Lung (tissue), 11 donors: ENCODE measurements at regions not wholly inside any gene's neighbourhood (a gene's known extent, or its start where the extent isn't known, plus 50 kb on each side); places are given as distances from the start of the nearest gene placed in this dataset.

Experiments used
- ATAC-seq: fragments of 200-7000 bp; cut with Tn5 transposase; one replicate; pipeline ENCODE4 v1.9.1; 2020; ENCODE audit warnings: moderate number of reproducible peaks; ENCODE audit not compliant: insufficient read depth, low FRiP score
- DNase-seq, 3 donors: peaks; one replicate each; pipeline ENCODE4 v3.0.0-alpha.2; 2013 to 2017
- H3K27ac ChIP-seq, 2 donors: one replicate each; pipeline ENCODE4 v1.5.1; 2013; ENCODE audit warnings: mild to moderate bottlenecking in 2 of 2, moderate library complexity in 2 of 2, control low read depth in 1 of 2, inconsistent platforms in 1 of 2, low read depth in 1 of 2, low read length in 1 of 2
- H3K27me3 ChIP-seq, 3 donors: one replicate each; pipeline ENCODE4 v1.5.1; 2013; ENCODE audit warnings: low read length in 2 of 3; ENCODE audit not compliant: control insufficient read depth in 3 of 3, insufficient read depth in 3 of 3
- H3K36me3 ChIP-seq, 4 donors: one replicate each; pipeline ENCODE4 v1.5.1; 2013; ENCODE audit warnings: low read length in 4 of 4, mild to moderate bottlenecking in 1 of 4, moderate library complexity in 1 of 4; ENCODE audit not compliant: control insufficient read depth in 4 of 4, insufficient read depth in 4 of 4
- H3K4me1 ChIP-seq, 5 donors: one replicate each; pipeline ENCODE4 v1.5.1; 2013; ENCODE audit warnings: low read length in 5 of 5, mild to moderate bottlenecking in 2 of 5, moderate library complexity in 1 of 5; ENCODE audit not compliant: control insufficient read depth in 5 of 5, insufficient read depth in 5 of 5
- H3K4me3 ChIP-seq: one replicate; pipeline ENCODE4 v1.5.1; 2013; ENCODE audit warnings: mild to moderate bottlenecking, control low read depth, moderate library complexity
- H3K9ac ChIP-seq, 2 donors: one replicate each; pipeline ENCODE4 v1.5.1; 2013; ENCODE audit warnings: low read length in 2 of 2, control low read depth in 1 of 2; ENCODE audit not compliant: insufficient read depth in 1 of 2
- H3K9me3 ChIP-seq, 4 donors: one replicate each; pipeline ENCODE4 v1.5.1; 2013; ENCODE audit warnings: low read length in 3 of 4, mild to moderate bottlenecking in 1 of 4, moderate library complexity in 1 of 4; ENCODE audit not compliant: control insufficient read depth in 4 of 4, insufficient read depth in 3 of 4
- WGBS, 2 donors: extraction: QIAGEN DNeasy Blood & Tissue Kit; methylation state at CpG; one replicate each; pipeline ENCODE4 v1.1.7; 2013; 5-methylcytosine and 5-hydroxymethylcytosine counted together
- TF ChIP-seq, protein P1 (sequence below): IDR thresholded peaks from 2 replicates; pipeline ENCODE4 v1.5.1; 2012; ENCODE audit warnings: mild to moderate bottlenecking; ENCODE audit errors: control extremely low read depth, extremely low read depth
- donor health status: control.
- donor health status: control.
- donor health status: Bipolar disorder and iron deficiency.
- donor health status: healthy.
- donor health status: DM: yes; HTN: yes; CAD: no.

DNA sequence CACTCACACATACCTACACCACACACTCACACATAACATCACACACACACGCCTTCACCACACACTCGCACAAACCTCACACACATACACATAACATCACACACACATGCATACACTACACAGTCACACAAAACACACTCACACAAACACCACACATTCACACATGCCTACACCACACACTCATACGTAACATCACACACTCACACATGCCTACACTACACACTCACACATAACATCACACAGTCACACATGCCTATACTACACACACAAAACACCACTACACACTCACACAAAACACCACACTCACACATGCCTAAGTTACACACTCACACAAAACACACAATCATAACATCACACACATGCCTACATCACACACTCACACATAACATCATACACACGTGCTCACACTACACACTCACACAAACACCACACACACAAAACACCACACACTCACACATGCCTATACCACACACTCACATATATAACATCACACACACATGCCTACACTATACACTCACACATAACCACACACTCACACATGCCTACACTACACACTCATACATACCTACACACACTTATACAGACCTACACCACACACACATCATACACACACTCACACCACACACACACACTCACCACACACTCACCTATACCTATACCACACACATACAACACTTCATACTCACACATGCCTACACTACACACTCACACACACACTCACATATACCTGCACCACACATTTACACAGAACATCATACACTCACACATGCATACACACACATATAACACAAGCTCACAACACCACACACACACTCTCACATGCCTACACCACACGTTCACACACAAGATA lies 383.5 kb downstream of the C6orf118 start:
- TF ChIP-seq, protein P1, sequence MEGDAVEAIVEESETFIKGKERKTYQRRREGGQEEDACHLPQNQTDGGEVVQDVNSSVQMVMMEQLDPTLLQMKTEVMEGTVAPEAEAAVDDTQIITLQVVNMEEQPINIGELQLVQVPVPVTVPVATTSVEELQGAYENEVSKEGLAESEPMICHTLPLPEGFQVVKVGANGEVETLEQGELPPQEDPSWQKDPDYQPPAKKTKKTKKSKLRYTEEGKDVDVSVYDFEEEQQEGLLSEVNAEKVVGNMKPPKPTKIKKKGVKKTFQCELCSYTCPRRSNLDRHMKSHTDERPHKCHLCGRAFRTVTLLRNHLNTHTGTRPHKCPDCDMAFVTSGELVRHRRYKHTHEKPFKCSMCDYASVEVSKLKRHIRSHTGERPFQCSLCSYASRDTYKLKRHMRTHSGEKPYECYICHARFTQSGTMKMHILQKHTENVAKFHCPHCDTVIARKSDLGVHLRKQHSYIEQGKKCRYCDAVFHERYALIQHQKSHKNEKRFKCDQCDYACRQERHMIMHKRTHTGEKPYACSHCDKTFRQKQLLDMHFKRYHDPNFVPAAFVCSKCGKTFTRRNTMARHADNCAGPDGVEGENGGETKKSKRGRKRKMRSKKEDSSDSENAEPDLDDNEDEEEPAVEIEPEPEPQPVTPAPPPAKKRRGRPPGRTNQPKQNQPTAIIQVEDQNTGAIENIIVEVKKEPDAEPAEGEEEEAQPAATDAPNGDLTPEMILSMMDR: no peak
- ATAC-seq (no peak), DNase-seq (no peak)
- 88 to 91% methylated on average over 5 of the region's 5 CpGs for WGBS, 2 donors
- H3K27ac ChIP-seq: no peak overlapping the region
- H3K9ac ChIP-seq: no peak overlapping the region
- no peaks in the 10 kb centered on the region for H3K9me3 ChIP-seq
- H3K4me3 ChIP-seq: no peak overlapping the region
- no peaks in the 10 kb centered on the region for H3K27me3 ChIP-seq
- no peaks in the 10 kb centered on the region for H3K36me3 ChIP-seq
- H3K4me1 ChIP-seq: no peaks in the 10 kb centered on the region

DNA sequence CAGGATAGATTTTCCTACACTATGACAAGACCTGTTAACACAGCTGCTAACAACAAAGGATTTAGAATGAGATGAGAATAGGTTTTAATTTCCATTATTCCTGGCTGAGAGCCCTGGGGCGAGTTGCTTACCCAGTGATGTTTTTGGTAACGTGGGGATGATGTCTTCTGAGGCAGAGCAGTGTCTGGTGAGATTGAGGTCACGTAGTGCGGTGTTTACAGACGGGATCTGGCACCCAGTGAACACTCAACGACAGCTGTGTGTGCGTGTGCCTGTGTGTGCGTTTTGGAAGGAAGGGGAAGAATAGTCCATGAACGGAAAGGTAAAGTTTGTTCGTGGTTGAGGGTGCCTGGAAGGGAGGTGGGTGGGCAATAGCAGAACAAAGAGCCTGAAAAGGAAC lies 384.7 kb downstream of the C6orf118 start:
- Histone ChIP-seq H3K4me3 (no peak overlapping the region), H3K4me1 (no peaks in the 10 kb centered on the region), H3K27ac (no peak overlapping the region), H3K9me3 (no peaks in the 10 kb centered on the region), H3K9ac (no peak overlapping the region), H3K36me3 (no peaks in the 10 kb centered on the region), H3K27me3 (no peaks in the 10 kb centered on the region)
- ATAC-seq: no peak
- DNase-seq: no peak
- TF ChIP-seq, protein P1: no peak
- WGBS, 2 donors: 45 to 53% methylated on average over 10 of the region's 10 CpGs

DNA sequence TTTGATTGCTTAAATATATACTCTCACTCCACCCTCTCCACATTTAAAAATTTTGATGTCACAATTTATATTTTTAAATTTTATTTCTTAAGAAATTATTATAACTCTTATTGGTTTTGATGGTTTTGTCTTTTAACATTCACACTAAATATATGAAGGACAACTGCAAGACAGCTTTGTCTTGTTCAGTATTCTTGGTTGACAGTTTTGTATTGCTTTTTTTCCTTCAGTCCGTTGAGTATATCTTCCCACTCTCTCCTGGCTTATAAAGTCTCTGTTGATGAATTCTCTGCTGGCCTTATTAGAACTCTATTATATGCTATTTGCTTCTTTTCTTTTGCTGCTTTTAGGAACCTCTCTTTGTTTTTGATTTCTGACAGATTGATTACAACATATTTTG lies 392.2 kb downstream of the C6orf118 start:
- Histone ChIP-seq H3K27ac (no peak overlapping the region), H3K4me1 (peaks cover 0 to 2% (median 0%) of the 10 kb centered on the region in 5 donors), H3K9me3 (peaks cover 0 to 9% (median 2%) of the 10 kb centered on the region in 4 donors), H3K36me3 (no peaks in the 10 kb centered on the region), H3K9ac (no peak overlapping the region), H3K4me3 (no peak overlapping the region), H3K27me3 (no peaks in the 10 kb centered on the region)
- TF ChIP-seq, protein P1: no peak
- WGBS, 2 donors: 93 to 100% methylated on average over 1 of the region's 1 CpG
- DNase-seq: no peak
- ATAC-seq: no peak

DNA sequence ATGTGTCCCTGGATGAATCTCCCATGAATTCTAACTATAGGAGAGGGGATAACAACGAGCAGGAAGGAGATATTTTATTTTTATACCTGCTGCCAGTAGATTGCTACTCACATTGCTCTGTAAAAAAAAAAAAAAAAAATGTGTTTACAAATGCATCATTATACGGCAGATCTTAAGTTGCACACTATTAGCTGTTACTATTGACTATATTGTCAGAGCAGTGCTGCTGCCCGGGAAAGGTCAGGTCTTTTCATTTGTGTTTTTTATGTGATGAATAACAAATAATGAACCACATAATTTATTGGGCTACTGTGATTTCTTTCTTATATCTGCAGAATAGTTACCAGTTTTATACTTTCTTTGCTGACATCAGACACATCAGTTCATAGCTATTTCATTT lies 393.3 kb downstream of the C6orf118 start:
- no peak overlapping the region for H3K27ac ChIP-seq
- no peak for ATAC-seq
- DNase-seq: no peak
- no peak overlapping the region for H3K4me3 ChIP-seq
- H3K9me3 ChIP-seq: peaks cover 0 to 9% (median 2%) of the 10 kb centered on the region in 4 donors
- no peaks in the 10 kb centered on the region for H3K36me3 ChIP-seq
- no peak overlapping the region for H3K9ac ChIP-seq
- WGBS, 2 donors: 69 to 85% methylated on average over 3 of the region's 3 CpGs
- H3K27me3 ChIP-seq: no peaks in the 10 kb centered on the region
- TF ChIP-seq, protein P1: no peak
- H3K4me1 ChIP-seq: peaks cover 0 to 5% (median 0%) of the 10 kb centered on the region in 5 donors
